ENCODE measurements at regions not wholly inside any gene's neighbourhood (a gene's known extent, or its start where the extent isn't known, plus 50 kb on each side); places are given as distances from the start of the nearest gene placed in this dataset.
A peak's percentile ranks its signal among the peaks of the same experiment; 100 is the strongest.

DNA sequence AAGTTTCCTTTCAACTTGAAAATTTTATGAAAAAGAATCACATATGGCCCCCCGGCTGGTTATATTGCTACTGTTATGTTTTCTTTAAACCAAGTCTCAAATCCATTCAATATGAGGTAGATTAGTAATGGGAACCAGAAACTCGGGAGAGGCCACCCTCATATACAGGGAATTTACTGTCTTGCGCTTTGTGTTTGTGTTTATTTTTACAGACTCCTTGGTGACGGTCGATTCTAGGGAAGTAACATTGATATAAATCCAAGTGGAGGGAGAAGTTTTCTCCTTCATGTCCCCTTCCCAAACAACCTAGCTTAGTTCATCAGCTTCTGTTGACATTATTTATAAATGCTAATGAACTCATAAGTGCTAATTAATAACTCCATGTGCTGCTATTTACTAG lies 163.5 kb upstream of the LMO4 start:
- DNase-seq = peak in 1 of 2 donors; percentile 44

DNA sequence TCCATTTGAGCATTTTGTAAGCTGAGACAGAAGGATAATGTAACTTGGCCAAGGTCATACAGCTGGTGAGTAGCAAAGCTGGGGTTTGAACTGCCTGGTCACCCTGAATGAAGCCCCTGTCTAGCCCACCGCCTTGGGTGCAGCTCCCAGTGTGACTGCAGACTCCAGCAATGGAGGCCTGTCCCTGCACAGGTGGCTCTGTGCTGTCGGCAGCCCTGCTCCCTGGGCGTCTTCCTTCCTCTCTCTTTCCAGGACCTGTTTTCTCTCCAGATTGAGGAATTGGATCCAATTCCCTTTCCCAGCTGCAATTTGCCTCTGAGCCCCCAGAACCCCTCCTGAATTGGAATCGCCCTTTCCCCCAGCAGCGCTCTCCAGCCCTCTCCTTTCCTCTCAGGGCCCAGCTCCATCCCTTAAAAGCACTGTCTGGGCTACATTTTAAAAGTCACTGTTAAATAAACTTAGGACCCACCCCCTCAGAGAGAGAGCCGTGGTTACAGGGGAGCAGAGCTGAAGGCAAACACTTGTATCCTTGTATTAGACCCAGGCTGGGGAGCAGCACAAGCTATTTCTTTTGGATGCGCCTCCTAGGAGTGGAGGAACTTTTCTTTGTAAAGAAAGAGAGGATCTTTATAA lies 161.4 kb upstream of the LMO4 start:
- DNase-seq = no peak

DNA sequence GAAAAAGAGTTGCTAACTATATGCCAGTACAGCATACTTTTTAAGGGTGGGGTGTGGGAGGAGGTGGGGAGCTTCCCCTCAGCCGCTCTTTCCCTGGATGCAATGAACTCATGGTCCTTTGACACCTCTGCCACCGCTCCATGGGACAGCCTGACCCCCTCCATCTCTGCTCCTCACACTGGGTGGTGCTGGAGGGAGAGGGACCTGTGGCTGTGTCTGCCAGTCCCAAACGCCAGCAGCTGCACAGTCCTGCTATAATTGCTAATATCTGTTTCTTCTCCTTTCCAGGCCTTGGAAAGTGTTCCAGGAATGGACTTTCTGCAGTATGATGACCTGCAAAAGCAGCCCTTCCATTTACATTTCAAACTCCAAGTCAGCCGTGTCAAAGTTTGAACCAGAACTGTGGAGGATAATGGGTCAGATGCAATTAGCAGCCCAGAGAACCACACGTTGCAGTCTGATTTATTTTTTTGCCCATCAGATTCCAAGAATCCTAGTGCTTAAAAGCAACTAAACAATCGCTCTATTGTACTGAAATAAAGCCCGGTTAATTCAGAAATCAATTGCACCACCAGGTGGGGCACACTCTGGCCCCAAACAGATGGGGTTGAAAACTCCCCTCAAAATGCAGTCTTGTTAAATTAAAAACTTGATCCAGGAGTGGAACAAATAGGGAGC lies 160.7 kb upstream of the LMO4 start:
- DNase-seq = no peak

DNA sequence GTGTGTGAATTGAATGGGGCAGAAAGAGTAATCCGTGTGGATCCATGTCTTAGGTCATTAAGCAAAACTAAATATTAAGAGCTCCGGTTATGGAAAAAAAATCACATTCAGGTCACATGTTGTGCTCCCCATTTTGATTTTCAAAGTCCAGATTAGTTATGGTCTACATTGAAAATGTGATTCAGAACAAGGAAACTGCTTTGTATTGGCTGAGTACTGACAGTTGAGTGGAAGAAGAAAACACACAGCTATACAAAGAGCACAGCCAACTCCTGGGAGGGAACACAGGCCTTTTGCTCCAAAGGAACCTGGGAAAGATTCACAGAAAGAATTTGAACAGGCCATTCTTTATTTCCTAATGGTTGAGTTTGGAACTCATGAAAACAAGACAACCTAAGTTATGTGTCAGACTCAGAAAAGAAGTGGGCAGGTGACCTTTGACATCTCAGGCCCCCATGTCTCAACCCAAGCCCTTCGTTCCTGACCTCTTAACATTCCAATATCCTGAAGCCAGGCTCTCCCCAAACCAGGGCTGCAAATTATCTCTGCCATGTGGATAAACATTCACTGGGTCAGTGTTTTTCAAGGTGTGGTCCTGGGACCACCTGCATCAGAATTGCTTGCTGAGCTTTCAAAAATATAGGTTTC lies 159.3 kb upstream of the LMO4 start:
- no peak for DNase-seq

DNA sequence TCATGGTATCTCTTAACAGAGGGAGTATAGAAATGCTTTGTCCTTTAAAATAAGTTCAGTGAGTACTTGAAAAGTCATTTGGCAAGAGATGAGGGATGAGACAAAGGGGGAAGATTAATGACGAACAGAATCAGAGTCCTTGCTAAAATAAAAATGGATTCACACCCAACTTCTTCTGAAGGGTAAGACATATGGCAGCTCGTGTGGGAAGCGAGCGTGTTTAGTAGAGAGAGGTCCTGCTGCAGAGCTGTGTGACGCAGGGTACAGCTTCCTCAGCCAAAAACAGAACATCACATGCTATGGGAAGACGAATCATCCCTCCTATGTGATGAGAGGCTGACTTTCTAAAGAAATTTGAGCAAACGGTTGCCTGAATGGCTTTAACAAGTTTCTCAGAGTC lies 158.5 kb upstream of the LMO4 start:
- DNase-seq = no peak

DNA sequence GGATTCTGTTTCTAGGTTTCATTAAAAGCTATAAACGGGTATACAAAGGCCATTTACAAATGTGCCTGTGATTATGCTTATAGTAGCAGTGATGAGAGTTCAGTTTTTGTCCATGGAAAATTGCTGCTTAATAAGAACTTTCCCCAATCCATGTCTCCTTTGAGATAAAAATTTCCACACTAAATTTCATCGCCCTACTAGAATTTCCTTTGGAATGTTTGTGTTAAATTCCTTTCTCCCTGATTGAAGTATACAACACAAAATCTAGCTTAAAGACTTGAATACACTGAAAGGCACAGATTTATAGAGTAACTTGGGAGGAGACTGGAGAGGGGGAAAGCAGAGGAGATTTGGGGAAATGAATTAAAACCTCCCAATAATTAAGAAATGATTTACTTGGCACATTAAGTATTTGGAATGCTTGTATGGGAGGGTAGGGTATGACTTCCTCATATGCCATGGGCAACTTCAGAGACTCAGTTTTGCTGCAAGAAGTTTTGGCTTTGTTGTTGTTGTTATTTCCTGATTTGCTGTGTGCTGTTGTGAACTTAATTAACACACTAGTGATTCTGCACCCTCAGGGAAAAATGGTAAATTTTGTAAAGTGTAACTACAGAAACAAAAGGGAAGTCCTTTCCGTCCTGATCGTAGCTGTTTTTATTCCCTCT lies 157.6 kb upstream of the LMO4 start:
- no peak for DNase-seq

DNA sequence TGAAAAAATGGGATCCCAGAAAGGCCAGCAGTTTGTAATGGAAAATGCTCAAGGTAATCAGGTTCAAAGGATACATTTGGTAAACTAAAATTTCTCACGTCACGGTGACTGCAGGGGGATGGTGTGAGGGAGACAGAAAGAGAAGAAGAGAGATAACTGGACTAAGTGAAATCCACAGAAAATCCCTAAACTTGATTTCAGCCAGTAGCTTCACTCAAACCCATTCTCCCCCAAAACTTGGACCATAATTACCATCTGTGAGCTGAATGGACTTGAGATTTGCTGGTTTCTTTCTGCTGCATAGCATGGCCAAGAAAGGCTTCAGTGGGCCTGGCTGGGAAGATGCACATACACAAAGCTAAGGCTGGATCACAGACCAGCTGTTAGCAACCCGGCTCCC lies 155.4 kb upstream of the LMO4 start:
- DNase-seq = no peak

DNA sequence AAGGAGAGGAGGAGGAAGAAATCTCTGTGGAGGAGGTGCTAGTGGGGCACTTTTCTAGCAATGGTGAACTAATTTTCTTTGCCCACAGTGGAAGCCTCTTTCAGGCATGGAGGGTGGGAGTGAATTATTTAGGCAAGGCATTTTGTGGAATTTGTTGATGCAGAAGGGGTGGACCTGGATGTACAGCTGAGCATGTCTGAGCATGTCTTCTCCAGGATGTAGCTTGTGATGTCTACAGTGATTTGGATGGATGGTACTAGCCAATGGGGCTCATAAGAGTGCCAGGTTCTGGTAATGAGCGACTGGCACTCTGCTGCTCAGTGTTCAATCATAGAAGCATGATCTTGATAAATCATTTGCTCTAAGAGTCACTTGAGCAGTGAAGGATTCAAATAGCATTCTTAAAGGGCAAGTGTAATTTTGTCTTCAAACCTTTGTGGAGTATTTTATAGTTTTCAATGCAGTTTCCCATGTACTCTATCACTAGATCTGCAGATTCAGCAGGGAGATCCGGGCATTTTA lies 153.9 kb upstream of the LMO4 start:
- no peak for DNase-seq

DNA sequence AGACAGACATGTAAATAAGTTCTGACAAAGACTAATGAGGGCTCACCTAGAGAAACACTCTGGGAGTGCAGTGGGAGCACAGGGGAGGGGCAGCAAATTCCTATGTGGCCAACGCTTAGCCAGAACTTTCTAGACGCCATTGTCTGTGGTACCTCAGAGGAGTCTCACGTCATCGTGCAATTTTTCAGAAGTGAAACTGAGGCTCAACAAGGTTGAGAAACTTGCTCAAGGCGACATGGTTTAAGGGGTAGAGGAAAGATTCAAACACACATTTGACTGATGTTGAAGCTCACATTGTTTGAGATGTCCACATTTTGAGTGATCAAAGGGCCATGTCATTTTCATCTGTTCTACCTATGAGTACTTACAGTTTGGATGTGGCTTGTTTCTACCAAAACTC lies 152.6 kb upstream of the LMO4 start:
- peak in 1 of 2 donors; percentile 38 for DNase-seq

DNA sequence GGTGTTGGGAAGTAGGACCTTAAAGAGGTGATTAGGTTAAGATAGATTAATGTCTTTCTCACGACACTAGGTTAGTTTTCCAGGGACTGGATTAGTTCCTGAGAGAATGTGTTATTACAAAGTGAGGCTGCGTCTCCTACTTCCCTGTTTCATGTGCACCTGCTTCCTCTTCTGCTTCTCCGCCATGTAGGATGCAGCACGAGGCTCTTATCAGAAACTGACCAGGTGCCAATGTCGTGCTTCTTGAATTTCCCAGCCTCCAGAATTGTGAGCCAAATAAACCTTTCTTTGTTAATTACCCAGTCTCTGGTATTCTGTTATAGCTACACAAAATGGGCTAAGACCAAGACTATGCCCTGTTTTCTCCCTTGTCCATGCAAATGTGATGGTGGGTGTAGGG lies 152.2 kb upstream of the LMO4 start:
- DNase-seq = no peak

DNA sequence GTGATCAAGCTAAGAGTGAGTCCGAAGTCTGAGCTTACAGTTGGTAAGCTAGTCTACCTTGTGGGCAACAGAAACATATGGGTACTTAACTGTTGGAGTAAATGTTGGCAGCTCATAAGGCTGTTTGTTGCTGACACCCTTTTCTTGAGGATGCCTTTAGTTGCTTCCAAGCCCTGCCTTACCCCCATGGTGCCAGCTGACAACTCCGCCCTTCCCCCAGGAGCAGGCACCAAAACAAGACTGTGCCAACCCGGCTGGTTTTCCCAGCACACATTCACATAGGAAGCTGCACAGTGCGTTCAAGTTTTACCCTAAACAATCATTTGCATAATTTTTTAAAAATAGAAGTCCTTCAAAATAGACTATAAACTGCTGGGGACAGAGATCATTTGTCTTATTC lies 150.2 kb upstream of the LMO4 start:
- DNase-seq = no peak

DNA sequence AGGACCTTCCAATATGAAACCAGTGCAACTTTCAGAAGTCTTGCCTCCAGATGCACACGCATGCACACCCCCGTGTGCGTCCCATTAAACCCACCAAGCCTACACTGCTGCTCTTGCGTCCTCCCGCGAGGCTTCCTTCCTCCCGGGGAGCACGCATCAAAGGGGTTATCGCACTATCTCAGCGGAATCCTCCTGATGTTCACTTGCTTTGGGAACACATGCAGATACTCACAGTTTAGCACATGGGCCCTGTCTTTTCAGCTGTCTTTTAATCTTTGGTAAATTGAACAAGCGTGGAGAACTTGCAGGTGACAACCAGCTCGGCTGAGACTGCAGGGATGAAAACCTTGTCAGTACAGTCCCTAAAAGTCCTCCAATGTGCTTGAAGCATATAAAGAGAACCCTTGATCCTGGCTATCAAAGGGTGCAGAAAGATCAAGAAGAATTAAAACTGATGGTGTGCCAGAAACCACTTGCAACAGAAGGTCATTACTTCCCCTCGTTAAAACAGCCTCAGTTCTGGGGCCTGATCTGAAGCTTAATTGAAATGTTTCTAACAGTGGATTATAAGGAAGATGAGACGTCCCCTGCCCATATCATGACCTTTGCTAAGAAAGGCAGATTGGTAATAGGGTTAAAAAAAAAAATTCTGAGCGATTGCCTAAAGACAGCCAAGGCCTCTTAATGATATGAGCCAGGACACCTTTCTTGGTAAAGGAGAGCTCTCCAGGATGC lies 149.4 kb upstream of the LMO4 start:
- no peak for DNase-seq

DNA sequence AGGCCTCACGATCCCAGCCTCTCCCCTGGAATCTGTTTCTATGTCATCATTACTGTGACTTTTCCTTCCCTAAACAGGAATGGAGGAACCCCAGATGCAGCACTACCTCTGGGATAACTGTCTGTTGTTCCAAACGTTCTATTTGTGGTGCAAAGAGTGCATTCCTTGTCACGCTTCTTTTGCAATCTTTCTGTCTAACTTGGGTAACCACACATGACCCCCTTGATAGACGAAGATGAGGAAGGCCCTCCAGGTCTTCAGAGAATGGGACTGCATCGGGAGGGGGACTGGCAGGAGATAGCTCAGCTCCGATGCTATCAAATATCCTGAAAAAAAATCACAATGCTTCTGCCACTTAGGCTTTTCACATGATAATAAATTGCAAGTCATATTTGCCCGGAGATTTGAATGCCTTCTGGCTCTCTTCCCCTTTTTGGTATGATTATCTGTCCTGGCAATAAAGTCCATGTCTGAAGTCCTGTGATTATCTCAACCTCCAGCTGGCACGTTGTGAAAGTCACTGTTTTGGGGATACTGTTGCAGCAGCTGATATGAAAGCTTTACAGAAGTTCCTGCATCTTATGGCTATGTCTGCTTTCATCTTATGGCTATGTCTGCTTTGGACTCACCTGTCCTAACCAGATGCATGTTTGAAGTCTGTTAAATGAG lies 148.7 kb upstream of the LMO4 start:
- DNase-seq = peak; percentile 37 to 80

DNA sequence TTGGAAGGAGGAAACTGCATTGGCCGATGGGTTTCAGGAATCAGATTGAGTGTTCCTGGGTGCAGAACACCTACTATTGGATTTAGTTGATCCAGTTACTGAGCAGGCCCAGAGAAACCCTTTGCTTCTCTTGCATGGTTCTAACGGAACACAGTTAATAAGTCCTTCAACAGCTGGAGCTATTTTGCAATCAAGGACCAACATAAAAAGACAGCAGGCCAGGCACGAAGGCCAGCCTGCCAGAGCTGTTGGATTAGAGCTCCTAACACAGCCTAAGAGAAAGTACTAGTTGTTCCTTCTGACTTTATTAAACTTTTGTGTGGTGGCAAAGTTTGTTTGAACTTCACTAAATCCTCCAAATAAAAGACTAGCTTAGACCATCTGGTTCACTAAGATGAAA lies 148.0 kb upstream of the LMO4 start:
- no peak for DNase-seq

DNA sequence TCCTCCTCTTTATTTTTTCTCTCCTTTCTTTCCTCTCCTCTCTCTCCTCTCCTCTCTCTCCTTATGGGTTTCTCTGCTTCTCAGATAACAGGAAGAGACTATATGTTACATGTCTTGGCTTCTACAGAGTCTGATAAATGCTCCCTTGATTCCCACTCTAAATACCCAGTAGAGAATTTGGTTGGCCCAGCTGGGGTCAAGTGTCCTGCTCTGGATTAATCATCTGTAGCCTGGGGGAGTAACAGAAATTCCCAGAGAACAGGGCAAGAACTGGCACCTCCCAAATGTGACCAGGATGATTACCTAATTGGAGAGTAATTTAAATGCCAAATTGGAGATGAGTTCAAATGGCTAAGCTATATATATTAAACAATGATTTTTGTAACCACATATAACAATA lies 146.1 kb upstream of the LMO4 start:
- DNase-seq = peak in 1 of 2 donors; percentile 59

DNA sequence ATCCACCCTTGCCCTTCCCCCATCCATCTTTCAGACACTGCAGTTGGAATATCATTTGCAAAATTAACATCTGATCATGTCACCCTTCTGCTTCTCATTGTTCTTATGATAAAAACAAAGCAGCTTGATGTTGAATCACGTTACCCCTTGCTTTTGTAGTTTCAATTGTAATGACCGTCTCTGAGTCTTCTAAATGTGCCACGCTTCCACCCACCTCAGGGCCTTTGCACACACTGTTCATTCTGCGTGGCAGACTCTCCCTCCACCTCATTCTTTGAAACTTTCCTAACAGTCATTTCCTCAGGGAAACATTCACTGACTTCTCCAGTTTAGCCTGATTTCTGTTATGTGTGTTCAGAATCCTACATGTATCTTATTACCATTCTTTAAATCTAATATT lies 143.6 kb upstream of the LMO4 start:
- no peak for DNase-seq

DNA sequence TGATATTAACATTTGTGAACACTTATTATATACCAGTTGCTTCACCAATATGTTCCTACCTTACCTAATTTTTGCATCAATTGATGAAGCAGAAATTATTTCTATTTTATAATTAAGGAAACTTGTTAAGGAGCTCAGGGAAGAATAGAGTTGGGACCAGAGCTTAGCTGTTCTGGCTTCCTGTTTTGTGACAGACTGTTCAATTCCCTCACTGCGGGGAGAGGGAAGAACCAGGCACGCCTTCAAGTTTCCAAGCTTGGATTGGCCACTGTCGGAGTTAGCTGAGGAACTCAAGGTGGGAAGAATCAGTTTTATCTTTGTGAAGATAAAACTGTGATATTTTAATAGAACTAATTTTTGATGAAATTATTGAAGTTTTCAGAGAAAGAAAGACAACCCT lies 142.3 kb upstream of the LMO4 start:
- peak in 1 of 2 donors; percentile 37 for DNase-seq

DNA sequence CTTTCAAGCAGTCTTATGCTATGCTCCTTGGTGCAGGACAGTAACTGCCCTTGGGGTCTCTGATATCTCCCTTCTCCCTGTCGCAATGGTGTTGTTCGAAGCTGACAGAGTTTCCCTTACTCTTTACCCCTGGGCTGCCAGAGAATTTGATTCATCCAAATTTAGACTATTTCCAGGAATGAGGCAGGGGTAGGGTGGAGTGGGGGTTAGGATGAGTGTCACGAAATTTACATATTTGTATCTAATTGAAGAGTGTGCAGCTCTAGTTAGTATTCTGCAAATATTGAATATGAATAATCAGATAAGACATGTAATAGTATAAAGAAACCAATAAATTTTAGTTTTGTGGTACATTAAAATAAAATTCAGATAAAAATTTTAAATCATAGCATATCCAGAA lies 140.0 kb upstream of the LMO4 start:
- DNase-seq = no peak

DNA sequence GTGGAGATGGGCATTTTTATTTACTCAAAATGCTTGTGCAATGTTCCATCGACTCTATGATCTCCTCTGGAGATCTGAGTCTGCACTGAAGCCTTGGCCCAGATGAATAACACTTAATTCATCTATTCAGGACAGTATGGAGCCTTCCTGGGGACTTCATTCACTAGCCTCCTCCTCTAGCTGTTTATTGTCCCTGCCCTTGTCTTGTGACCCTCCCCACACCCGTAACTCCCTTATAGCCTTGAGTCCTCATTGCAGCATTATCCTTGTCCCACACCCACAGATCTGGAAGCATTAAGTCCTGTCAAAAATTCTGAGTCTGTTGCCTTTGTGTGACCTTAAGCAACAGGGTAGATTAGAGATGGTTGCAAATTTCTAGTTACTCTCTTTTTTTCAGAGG lies 138.3 kb upstream of the LMO4 start:
- DNase-seq = no peak

DNA sequence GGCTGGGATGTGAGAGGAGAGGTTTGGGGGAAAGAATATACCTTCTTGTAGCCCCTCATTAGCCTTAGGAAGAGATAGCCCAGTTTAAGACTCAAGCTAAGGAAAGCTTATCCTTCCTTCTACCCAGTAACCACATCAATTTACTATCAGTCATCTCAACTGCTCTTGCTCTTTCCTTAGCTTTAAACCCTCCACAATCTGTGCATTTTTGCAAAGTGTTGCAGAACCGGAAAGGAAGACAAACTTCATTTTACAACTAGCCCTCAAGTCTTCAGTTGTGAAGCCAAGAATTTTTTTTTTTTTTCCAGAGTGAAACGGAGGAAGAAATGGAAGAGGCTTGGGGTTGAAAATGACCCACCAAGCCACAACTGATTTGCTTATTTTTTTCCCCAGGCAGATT lies 137.0 kb upstream of the LMO4 start:
- DNase-seq = no peak

DNA sequence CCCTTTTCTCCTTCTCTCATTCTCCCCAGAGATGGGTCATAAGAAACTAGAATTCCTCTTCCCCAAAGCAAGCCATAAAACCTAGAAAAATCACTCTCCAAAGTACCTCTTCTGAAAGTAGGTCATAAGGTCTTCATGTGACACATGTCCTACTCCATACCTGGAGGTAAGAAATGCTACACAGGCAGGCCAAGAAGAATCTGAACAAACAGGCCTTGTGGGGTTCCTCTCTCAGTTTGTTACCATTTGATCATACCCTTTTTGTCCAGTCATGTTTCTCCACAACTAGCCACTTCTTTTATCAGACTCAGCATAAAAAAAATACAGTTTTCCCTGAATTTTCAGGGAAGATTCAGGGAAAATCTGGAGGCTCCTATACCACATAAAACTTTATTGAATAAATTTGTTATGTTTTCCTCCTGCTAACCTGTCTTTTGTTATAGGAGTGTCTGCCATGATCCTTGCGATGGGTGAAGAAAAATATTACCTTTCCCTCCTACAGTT lies 134.4 kb upstream of the LMO4 start:
- DNase-seq = no peak

DNA sequence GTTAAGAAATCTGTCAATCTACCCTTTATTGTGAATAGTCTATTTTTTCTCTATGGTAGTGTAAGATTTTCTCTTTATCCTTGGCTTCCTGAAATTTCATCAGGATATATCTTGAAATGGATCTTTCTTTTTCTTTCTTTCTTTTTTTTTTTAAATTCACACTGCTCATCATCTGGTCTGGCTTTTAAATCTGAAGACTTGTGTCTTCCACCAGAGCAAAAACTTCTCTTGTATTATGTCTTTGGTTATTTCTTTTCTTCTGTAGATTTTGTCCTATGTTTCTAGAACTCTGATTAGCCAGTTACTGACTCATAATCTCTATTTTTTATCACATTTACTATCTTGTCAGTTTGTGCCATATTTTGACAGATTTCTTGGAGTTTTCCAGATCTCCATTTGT lies 133.8 kb upstream of the LMO4 start:
- DNase-seq = no peak

Measured in inflammatory macrophage treated with lipopolysaccharide for 1 hour (primary cell).